ENCODE measurements at regions not wholly inside any gene's neighbourhood (a gene's known extent, or its start where the extent isn't known, plus 50 kb on each side); places are given as distances from the start of the nearest gene placed in this dataset.

DNA sequence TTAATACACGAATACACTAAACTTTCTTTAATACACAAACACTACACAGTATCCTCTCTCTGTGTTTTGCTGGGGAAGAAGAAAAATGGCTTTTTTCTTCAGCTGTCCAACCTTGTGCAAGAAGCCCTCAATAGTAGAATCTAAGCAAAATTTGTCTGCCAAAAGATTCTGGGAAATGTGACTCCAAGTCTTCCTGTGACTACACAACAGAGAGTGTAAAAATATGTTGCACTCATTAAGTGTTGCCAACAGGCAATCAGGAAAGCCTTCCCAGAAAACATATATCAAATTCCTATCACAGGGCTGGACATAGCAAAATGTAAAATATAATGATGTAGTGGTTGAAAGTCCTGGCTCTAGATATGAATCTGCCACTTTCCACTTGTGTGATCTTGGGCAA is 825.1 kb upstream of the ZWINT start:
- no peaks in the 10 kb centered on the region for H3K27me3 Mint-ChIP-seq

DNA sequence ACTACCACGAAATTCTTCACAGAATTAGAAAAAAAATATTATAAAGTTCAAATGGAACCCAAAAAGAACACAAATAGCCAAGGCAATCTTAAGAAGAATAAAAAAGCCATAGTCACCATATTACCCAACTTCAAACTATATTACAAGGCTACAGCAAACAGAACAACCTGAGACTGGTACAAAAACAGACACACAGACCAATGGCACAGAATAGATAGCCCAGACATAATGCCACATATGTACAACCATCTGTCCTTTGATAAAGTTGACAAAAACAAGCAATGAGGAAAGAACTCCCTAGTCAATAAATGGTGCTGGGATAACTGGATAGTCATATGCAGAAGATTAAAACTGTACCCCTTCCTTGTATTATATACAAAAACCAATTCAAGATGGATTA is 808.5 kb upstream of the ZWINT start:
- TF ChIP-seq, protein P1, sequence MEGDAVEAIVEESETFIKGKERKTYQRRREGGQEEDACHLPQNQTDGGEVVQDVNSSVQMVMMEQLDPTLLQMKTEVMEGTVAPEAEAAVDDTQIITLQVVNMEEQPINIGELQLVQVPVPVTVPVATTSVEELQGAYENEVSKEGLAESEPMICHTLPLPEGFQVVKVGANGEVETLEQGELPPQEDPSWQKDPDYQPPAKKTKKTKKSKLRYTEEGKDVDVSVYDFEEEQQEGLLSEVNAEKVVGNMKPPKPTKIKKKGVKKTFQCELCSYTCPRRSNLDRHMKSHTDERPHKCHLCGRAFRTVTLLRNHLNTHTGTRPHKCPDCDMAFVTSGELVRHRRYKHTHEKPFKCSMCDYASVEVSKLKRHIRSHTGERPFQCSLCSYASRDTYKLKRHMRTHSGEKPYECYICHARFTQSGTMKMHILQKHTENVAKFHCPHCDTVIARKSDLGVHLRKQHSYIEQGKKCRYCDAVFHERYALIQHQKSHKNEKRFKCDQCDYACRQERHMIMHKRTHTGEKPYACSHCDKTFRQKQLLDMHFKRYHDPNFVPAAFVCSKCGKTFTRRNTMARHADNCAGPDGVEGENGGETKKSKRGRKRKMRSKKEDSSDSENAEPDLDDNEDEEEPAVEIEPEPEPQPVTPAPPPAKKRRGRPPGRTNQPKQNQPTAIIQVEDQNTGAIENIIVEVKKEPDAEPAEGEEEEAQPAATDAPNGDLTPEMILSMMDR (IDR thresholded peaks at IDR 0.05) = no peak
- no peak overlapping the region for H3K27ac Mint-ChIP-seq
- peaks cover 3% of the 10 kb centered on the region for H3K9me3 Mint-ChIP-seq
- DNase-seq = no peak
- no peaks in the 10 kb centered on the region for H3K27me3 Mint-ChIP-seq
- POLR2A ChIA-PET = no interaction called here
- CTCF ChIA-PET = no interaction called here
- ATAC-seq (ENCODE audit: low read depth) = no peak
- H3K36me3 Mint-ChIP-seq (ENCODE audit: low read depth) = no peaks in the 10 kb centered on the region
- intact Hi-C loops (cut with micrococcal nuclease) = no loop called here
- no peaks in the 10 kb centered on the region for H3K4me1 Mint-ChIP-seq
- H3K4me3 Mint-ChIP-seq = no peak overlapping the region

More for the DNA sequence above, 825.1 kb upstream of the ZWINT start:
- Mint-ChIP-seq H3K4me1 (no peaks in the 10 kb centered on the region), H3K9me3 (peaks cover 9% of the 10 kb centered on the region), H3K36me3 (ENCODE audit: low read depth) (no peaks in the 10 kb centered on the region), H3K4me3 (no peak overlapping the region), H3K27ac (no peak overlapping the region)
- DNase-seq (no peak), ATAC-seq (ENCODE audit: low read depth) (no peak)
- TF ChIP-seq, protein P1 (IDR thresholded peaks at IDR 0.05) = no peak
- CTCF ChIA-PET = no interaction called here
- intact Hi-C loops (cut with micrococcal nuclease) = no loop called here
- POLR2A ChIA-PET = no interaction called here

DNA sequence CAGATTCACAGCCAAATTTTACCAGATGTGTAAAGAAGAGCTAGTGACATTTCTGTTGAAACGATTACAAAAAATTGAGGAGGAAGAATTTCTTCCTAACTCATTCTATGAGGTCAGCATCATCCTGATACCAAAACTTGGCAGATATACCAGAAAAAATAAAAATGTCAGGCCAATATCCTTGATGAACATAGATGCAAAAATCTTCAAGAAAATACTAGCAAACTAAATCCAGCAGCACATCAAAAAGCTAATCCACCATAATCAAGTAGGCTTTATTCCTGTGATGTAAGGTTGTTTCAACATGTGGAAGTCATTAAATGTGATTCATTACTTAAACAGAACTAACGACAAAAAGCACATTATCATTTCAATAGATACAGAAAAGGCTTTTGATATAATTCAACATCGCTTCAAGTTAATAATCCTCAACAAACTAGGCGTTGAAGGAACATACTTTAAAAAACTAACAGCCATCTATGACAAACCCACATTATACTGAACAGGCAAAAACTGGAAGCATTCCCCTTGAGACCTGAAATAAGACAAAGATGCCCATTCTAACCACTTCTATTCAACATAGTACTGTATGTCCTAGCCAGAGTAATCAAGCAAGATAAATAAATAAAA is 807.7 kb upstream of the ZWINT start:
- no peak overlapping the region for H3K4me3 Mint-ChIP-seq
- DNase-seq (no peak), ATAC-seq (ENCODE audit: low read depth) (no peak)
- H3K4me1 Mint-ChIP-seq = no peaks in the 10 kb centered on the region
- H3K36me3 Mint-ChIP-seq (ENCODE audit: low read depth) = no peaks in the 10 kb centered on the region
- CTCF ChIA-PET = no interaction called here
- intact Hi-C loops (cut with micrococcal nuclease) = no loop called here
- H3K27ac Mint-ChIP-seq = no peak overlapping the region
- POLR2A ChIA-PET = no interaction called here
- no peaks in the 10 kb centered on the region for H3K27me3 Mint-ChIP-seq
- peaks cover 7% of the 10 kb centered on the region for H3K9me3 Mint-ChIP-seq
- TF ChIP-seq, protein P1 (IDR thresholded peaks at IDR 0.05) = no peak

DNA sequence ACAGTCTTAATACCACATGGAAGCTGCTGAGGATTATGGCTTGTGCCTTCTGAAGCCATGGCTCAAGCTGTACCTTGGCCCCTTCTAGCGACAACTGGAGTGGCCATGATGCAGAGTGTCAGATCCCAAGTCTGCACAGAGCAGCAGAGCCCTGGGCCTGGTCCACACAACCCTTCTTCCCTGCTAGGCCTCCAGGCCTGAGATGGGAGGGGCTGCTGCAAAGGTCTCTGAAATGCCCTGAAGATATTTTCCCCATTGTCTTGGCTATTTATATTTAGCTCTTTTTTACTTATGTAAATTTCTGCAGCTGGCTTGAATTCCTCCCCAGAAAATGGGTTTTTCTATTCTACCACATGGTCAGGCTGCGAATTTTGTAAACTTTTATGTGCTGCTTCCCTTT is 804.6 kb upstream of the ZWINT start:
- TF ChIP-seq, protein P1 (IDR thresholded peaks at IDR 0.05) = no peak
- ATAC-seq (ENCODE audit: low read depth) (no peak), DNase-seq (no peak)
- intact Hi-C loops (cut with micrococcal nuclease) = no loop called here
- Mint-ChIP-seq H3K9me3 (peaks cover 7% of the 10 kb centered on the region), H3K4me1 (no peaks in the 10 kb centered on the region), H3K27ac (no peak overlapping the region), H3K4me3 (no peak overlapping the region), H3K36me3 (ENCODE audit: low read depth) (no peaks in the 10 kb centered on the region), H3K27me3 (no peaks in the 10 kb centered on the region)
- CTCF ChIA-PET = no interaction called here
- POLR2A ChIA-PET = no interaction called here

DNA sequence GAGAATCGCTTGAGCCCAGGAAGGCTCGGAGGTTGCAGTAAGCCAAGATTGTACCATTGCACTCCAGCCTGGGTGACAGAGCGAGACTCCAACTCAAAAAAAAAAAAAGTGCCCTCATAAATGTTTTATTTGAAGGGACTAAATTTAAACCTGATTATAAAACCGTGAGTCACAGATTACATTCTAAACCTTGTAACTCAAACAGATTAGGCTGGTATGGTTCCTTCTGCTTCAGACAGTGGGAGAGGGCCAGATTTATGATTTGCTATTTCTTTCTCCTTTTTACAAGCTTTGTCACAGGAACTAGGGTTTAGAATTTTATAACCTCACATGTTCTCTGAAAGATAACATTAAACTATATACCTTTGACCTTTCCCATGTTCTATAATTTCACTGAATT is 801.2 kb upstream of the ZWINT start:
- intact Hi-C loops (cut with micrococcal nuclease) = no loop called here

More for the DNA sequence above, 801.2 kb upstream of the ZWINT start:
- ChIA-PET CTCF (no interaction called here), POLR2A (no interaction called here)
- Mint-ChIP-seq H3K27ac (no peak overlapping the region), H3K4me1 (no peaks in the 10 kb centered on the region), H3K4me3 (no peak overlapping the region), H3K36me3 (ENCODE audit: low read depth) (no peaks in the 10 kb centered on the region), H3K27me3 (no peaks in the 10 kb centered on the region), H3K9me3 (peaks cover 4% of the 10 kb centered on the region)
- ATAC-seq (ENCODE audit: low read depth) = no peak
- no peak for DNase-seq
- TF ChIP-seq, protein P1 (IDR thresholded peaks at IDR 0.05) = no peak

All from activated B cell treated with CpG ODN at 0.5 μM for 24 hours (primary cell).